ENCODE measurements at regions not wholly inside any gene's neighbourhood (a gene's known extent, or its start where the extent isn't known, plus 50 kb on each side); places are given as distances from the start of the nearest gene placed in this dataset.

DNA sequence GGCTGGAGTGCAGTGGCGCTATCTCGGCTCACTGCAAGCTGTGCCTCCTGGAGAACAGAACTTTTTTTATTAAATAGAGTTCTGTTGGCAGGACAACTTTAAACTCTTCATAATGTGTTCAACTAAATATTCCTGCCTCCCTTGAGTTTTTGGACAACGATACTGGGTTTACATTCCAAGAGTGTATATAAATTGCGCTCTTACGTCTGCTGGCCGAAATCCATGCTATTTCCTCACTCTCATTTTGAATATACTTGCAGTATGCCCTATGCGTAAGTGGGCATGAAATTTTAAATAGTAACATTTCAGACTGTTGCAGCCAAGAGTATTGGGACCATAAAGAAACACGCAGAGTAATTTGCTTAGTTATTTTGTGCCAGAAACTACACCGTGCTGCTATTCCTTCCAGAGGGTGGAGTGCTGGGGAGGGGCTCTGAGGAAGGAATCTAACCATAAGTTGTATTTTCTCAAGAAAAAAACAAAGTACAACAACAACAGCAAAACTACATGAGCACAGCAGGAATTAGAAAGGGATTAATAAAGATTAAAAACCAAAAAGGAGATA lies 480.0 kb downstream of the NLGN4X start (continued):
- TF ChIP-seq XRCC3 (IDR thresholded peaks at IDR 0.05) (no peak), POLR2A (conservative IDR thresholded peaks at IDR 0.05) (no peak), SIRT6 (IDR thresholded peaks at IDR 0.05; ENCODE audit: low read depth, low read length) (no peak)

DNA sequence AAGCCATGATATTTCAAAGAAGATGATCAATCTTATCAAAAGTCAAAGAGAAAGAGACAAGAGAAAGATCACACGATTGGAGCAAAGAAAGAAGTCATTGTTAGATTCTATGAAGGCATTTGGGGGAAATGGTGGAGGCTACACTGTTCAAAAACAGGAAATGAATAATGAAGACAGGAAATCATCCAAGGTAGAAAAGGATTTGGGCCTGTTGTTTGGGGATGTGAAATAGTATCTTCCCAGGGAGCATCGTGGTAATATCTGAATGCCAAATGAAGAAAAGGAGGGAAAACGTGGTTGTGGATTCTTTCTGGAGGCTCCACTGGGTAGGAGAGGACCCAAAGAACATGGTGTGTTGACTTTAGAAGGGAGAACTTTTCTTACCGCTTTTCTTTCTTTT lies 482.4 kb downstream of the NLGN4X start:
- intact Hi-C loops (cut with micrococcal nuclease) (no loop called here), in situ Hi-C loops (cut with MboI) (no loop called here)
- no TSS peak for BruUV-seq (replicated peaks)
- Histone ChIP-seq H3K4me2 (ENCODE audit: insufficient read depth, low read length) (no peak overlapping the region), H3K27ac (ENCODE audit: extremely low read depth, low read depth, low read length) (no peak overlapping the region), H4K20me1 (replicated peaks; ENCODE audit: control insufficient read depth, insufficient read depth, low read length) (no peaks in the 10 kb centered on the region), H3K79me2 (ENCODE audit: control insufficient read depth, insufficient read depth, low read length) (no peaks in the 10 kb centered on the region), H3K27me3 (ENCODE audit: control insufficient read depth in 2 of 2, insufficient read depth in 2 of 2, low read length in 2 of 2) (no peaks in the 10 kb centered on the region), H3K36me3 (ENCODE audit: control insufficient read depth, insufficient read depth, low read length) (no peaks in the 10 kb centered on the region), H3K9me3 (replicated peaks; ENCODE audit: control insufficient read depth, insufficient read depth, low read depth, low read length) (no peaks in the 10 kb centered on the region), H3K4me3 (no peak overlapping the region), H3K9ac (ENCODE audit: insufficient read depth in 1 of 2, low read depth in 2 of 2, low read length in 2 of 2) (no peak overlapping the region), H2AFZ (ENCODE audit: low read depth, low read length) (no peak overlapping the region), H3K4me1 (replicated peaks in 1 of 2; ENCODE audit: control insufficient read depth in 2 of 2, insufficient read depth in 2 of 2, low read length in 2 of 2) (no peaks in the 10 kb centered on the region), H3K9me1 (ENCODE audit: control insufficient read depth, insufficient read depth, low read length) (no peaks in the 10 kb centered on the region)
- no peak for FAIRE-seq
- no peak for DNase-seq (ENCODE audit: extremely low read depth in 1 of 4, low spot score in 3 of 4)
- WGBS (ENCODE audit: insufficient coverage, low coverage, missing lambda C conversion rate): 0% methylated on average over 4 of the region's 4 CpGs
- CTCF ChIA-PET (ENCODE audit: low intra/inter-chr PET ratio): no interaction called here
- POLR2A ChIA-PET: no interaction called here
- ATAC-seq: no peak
- TF ChIP-seq, protein P1, sequence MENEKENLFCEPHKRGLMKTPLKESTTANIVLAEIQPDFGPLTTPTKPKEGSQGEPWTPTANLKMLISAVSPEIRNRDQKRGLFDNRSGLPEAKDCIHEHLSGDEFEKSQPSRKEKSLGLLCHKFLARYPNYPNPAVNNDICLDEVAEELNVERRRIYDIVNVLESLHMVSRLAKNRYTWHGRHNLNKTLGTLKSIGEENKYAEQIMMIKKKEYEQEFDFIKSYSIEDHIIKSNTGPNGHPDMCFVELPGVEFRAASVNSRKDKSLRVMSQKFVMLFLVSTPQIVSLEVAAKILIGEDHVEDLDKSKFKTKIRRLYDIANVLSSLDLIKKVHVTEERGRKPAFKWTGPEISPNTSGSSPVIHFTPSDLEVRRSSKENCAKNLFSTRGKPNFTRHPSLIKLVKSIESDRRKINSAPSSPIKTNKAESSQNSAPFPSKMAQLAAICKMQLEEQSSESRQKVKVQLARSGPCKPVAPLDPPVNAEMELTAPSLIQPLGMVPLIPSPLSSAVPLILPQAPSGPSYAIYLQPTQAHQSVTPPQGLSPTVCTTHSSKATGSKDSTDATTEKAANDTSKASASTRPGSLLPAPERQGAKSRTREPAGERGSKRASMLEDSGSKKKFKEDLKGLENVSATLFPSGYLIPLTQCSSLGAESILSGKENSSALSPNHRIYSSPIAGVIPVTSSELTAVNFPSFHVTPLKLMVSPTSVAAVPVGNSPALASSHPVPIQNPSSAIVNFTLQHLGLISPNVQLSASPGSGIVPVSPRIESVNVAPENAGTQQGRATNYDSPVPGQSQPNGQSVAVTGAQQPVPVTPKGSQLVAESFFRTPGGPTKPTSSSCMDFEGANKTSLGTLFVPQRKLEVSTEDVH (IDR thresholded peaks at IDR 0.05; ENCODE audit: low read depth, partially characterized antibody): no peak
- TF ChIP-seq ZNF347 (CRISPR knock-in tag; IDR thresholded peaks at IDR 0.05; ENCODE audit: low read depth): no peak
- no peak for TF ChIP-seq NCOA4 (IDR thresholded peaks at IDR 0.05; ENCODE audit: partially characterized antibody)
- TF ChIP-seq, protein P2, sequence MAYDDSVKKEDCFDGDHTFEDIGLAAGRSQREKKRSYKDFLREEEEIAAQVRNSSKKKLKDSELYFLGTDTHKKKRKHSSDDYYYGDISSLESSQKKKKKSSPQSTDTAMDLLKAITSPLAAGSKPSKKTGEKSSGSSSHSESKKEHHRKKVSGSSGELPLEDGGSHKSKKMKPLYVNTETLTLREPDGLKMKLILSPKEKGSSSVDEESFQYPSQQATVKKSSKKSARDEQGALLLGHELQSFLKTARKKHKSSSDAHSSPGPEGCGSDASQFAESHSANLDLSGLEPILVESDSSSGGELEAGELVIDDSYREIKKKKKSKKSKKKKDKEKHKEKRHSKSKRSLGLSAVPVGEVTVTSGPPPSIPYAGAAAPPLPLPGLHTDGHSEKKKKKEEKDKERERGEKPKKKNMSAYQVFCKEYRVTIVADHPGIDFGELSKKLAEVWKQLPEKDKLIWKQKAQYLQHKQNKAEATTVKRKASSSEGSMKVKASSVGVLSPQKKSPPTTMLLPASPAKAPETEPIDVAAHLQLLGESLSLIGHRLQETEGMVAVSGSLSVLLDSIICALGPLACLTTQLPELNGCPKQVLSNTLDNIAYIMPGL (CRISPR knock-in tag; IDR thresholded peaks at IDR 0.05): no peak
- no peak for TF ChIP-seq FOXJ3 (CRISPR knock-in tag; IDR thresholded peaks at IDR 0.05)
- TF ChIP-seq, protein P3, sequence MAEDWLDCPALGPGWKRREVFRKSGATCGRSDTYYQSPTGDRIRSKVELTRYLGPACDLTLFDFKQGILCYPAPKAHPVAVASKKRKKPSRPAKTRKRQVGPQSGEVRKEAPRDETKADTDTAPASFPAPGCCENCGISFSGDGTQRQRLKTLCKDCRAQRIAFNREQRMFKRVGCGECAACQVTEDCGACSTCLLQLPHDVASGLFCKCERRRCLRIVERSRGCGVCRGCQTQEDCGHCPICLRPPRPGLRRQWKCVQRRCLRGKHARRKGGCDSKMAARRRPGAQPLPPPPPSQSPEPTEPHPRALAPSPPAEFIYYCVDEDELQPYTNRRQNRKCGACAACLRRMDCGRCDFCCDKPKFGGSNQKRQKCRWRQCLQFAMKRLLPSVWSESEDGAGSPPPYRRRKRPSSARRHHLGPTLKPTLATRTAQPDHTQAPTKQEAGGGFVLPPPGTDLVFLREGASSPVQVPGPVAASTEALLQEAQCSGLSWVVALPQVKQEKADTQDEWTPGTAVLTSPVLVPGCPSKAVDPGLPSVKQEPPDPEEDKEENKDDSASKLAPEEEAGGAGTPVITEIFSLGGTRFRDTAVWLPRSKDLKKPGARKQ (CRISPR knock-in tag; IDR thresholded peaks at IDR 0.05): no peak
- TF ChIP-seq, protein P4, sequence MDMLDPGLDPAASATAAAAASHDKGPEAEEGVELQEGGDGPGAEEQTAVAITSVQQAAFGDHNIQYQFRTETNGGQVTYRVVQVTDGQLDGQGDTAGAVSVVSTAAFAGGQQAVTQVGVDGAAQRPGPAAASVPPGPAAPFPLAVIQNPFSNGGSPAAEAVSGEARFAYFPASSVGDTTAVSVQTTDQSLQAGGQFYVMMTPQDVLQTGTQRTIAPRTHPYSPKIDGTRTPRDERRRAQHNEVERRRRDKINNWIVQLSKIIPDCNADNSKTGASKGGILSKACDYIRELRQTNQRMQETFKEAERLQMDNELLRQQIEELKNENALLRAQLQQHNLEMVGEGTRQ (CRISPR knock-in tag; IDR thresholded peaks at IDR 0.05): no peak
- no peak for TF ChIP-seq KLF1 (tag; IDR thresholded peaks at IDR 0.05)
- no peak for TF ChIP-seq HDAC6 (IDR thresholded peaks at IDR 0.05; ENCODE audit: low read depth, low read length)
- TF ChIP-seq, protein P5, sequence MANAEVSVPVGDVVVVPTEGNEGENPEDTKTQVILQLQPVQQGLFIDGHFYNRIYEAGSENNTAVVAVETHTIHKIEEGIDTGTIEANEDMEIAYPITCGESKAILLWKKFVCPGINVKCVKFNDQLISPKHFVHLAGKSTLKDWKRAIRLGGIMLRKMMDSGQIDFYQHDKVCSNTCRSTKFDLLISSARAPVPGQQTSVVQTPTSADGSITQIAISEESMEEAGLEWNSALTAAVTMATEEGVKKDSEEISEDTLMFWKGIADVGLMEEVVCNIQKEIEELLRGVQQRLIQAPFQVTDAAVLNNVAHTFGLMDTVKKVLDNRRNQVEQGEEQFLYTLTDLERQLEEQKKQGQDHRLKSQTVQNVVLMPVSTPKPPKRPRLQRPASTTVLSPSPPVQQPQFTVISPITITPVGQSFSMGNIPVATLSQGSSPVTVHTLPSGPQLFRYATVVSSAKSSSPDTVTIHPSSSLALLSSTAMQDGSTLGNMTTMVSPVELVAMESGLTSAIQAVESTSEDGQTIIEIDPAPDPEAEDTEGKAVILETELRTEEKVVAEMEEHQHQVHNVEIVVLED (CRISPR knock-in tag; IDR thresholded peaks at IDR 0.05): no peak
